ENCODE measurements at regions not wholly inside any gene's neighbourhood (a gene's known extent, or its start where the extent isn't known, plus 50 kb on each side); places are given as distances from the start of the nearest gene placed in this dataset.
"Not testable (repeated sequence)": the region's sequence is repeated elsewhere in the genome, so short reads cannot be mapped to it uniquely, and the experiment has no call there.

GRCh38 chr12:46659824-46660223 is 166.0 kb downstream of the SLC38A4 start:
- Histone ChIP-seq H3K4me1 (ENCODE audit: control insufficient read depth in 2 of 2, insufficient read depth in 2 of 2, low read length in 2 of 2) (no peaks in the 10 kb centered on the region), H3K27me3 (ENCODE audit: control insufficient read depth in 2 of 2, insufficient read depth in 2 of 2, low read length in 2 of 2) (no peaks in the 10 kb centered on the region), H3K36me3 (ENCODE audit: control insufficient read depth in 2 of 2, insufficient read depth in 2 of 2, low read length in 2 of 2) (no peaks in the 10 kb centered on the region), H3K4me3 (ENCODE audit: low read length in 2 of 2) (no peak overlapping the region), H3K9me3 (ENCODE audit: control insufficient read depth in 2 of 2, low read length in 2 of 2) (no peaks in the 10 kb centered on the region), H3K9ac (ENCODE audit: low read depth in 1 of 2, low read length in 2 of 2) (no peak overlapping the region), H3K27ac (ENCODE audit: low read depth in 2 of 2, low read length in 2 of 2) (no peak overlapping the region)

GRCh38 chr12:46659032-46659650 is 166.7 kb downstream of the SLC38A4 start:
- Histone ChIP-seq H3K36me3 (ENCODE audit: control insufficient read depth in 2 of 2, insufficient read depth in 2 of 2, low read length in 2 of 2) (no peaks in the 10 kb centered on the region), H3K27ac (ENCODE audit: low read depth in 2 of 2, low read length in 2 of 2) (no peak overlapping the region), H3K9ac (ENCODE audit: low read depth in 1 of 2, low read length in 2 of 2) (no peak overlapping the region), H3K4me3 (ENCODE audit: low read length in 2 of 2) (no peak overlapping the region), H3K4me1 (ENCODE audit: control insufficient read depth in 2 of 2, insufficient read depth in 2 of 2, low read length in 2 of 2) (no peaks in the 10 kb centered on the region), H3K27me3 (ENCODE audit: control insufficient read depth in 2 of 2, insufficient read depth in 2 of 2, low read length in 2 of 2) (no peaks in the 10 kb centered on the region), H3K9me3 (ENCODE audit: control insufficient read depth in 2 of 2, low read length in 2 of 2) (no peaks in the 10 kb centered on the region)

GRCh38 chr12:46657453-46658411 is 168.1 kb downstream of the SLC38A4 start:
- Histone ChIP-seq H3K9me3 (ENCODE audit: control insufficient read depth in 2 of 2, low read length in 2 of 2) (no peaks in the 10 kb centered on the region), H3K27ac (ENCODE audit: low read depth in 2 of 2, low read length in 2 of 2) (no peak overlapping the region), H3K36me3 (ENCODE audit: control insufficient read depth in 2 of 2, insufficient read depth in 2 of 2, low read length in 2 of 2) (no peaks in the 10 kb centered on the region), H3K4me3 (ENCODE audit: low read length in 2 of 2) (no peak overlapping the region), H3K9ac (ENCODE audit: low read depth in 1 of 2, low read length in 2 of 2) (no peak overlapping the region), H3K27me3 (ENCODE audit: control insufficient read depth in 2 of 2, insufficient read depth in 2 of 2, low read length in 2 of 2) (no peaks in the 10 kb centered on the region), H3K4me1 (ENCODE audit: control insufficient read depth in 2 of 2, insufficient read depth in 2 of 2, low read length in 2 of 2) (no peaks in the 10 kb centered on the region)

- not testable (repeated sequence) for H3K27me3 ChIP-seq (ENCODE audit: control insufficient read depth in 2 of 2, insufficient read depth in 2 of 2, low read length in 2 of 2); H3K4me1 ChIP-seq (ENCODE audit: control insufficient read depth in 2 of 2, insufficient read depth in 2 of 2, low read length in 2 of 2); H3K36me3 ChIP-seq (ENCODE audit: control insufficient read depth in 2 of 2, insufficient read depth in 2 of 2, low read length in 2 of 2); H3K4me3 ChIP-seq (ENCODE audit: low read length in 2 of 2); H3K27ac ChIP-seq (ENCODE audit: low read depth in 2 of 2, low read length in 2 of 2); H3K9me3 ChIP-seq (ENCODE audit: control insufficient read depth in 2 of 2, low read length in 2 of 2); H3K9ac ChIP-seq (ENCODE audit: low read depth in 1 of 2, low read length in 2 of 2)
These were observed 169.8 kb downstream of the SLC38A4 start for GRCh38 chr12:46655984-46656383.

GRCh38 chr12:46653311-46653710 is 172.5 kb downstream of the SLC38A4 start:
- H3K4me3 ChIP-seq (ENCODE audit: low read length in 2 of 2), result no peak overlapping the region
- no peak overlapping the region for H3K9ac ChIP-seq (ENCODE audit: low read depth in 1 of 2, low read length in 2 of 2)
- H3K36me3 ChIP-seq (ENCODE audit: control insufficient read depth in 2 of 2, insufficient read depth in 2 of 2, low read length in 2 of 2), result no peaks in the 10 kb centered on the region
- H3K27ac ChIP-seq (ENCODE audit: low read depth in 2 of 2, low read length in 2 of 2), result no peak overlapping the region
- H3K4me1 ChIP-seq (ENCODE audit: control insufficient read depth in 2 of 2, insufficient read depth in 2 of 2, low read length in 2 of 2), result no peaks in the 10 kb centered on the region
- no peaks in the 10 kb centered on the region for H3K9me3 ChIP-seq (ENCODE audit: control insufficient read depth in 2 of 2, low read length in 2 of 2)
- H3K27me3 ChIP-seq (ENCODE audit: control insufficient read depth in 2 of 2, insufficient read depth in 2 of 2, low read length in 2 of 2), result no peaks in the 10 kb centered on the region

- Histone ChIP-seq H3K9me3 (ENCODE audit: control insufficient read depth in 2 of 2, low read length in 2 of 2) (no peaks in the 10 kb centered on the region), H3K9ac (ENCODE audit: low read depth in 1 of 2, low read length in 2 of 2) (no peak overlapping the region), H3K27me3 (ENCODE audit: control insufficient read depth in 2 of 2, insufficient read depth in 2 of 2, low read length in 2 of 2) (no peaks in the 10 kb centered on the region), H3K4me1 (ENCODE audit: control insufficient read depth in 2 of 2, insufficient read depth in 2 of 2, low read length in 2 of 2) (no peaks in the 10 kb centered on the region), H3K27ac (ENCODE audit: low read depth in 2 of 2, low read length in 2 of 2) (no peak overlapping the region), H3K4me3 (ENCODE audit: low read length in 2 of 2) (no peak overlapping the region), H3K36me3 (ENCODE audit: control insufficient read depth in 2 of 2, insufficient read depth in 2 of 2, low read length in 2 of 2) (no peaks in the 10 kb centered on the region)
These were observed 173.1 kb downstream of the SLC38A4 start for GRCh38 chr12:46652692-46653091.

- Histone ChIP-seq H3K4me3 (ENCODE audit: low read length in 2 of 2) (no peak overlapping the region), H3K9ac (ENCODE audit: low read depth in 1 of 2, low read length in 2 of 2) (no peak overlapping the region)
These were observed 175.1 kb downstream of the SLC38A4 start for GRCh38 chr12:46650688-46651087.

GRCh38 chr12:46649433-46649832 is 176.4 kb downstream of the SLC38A4 start:
- Histone ChIP-seq H3K36me3 (ENCODE audit: control insufficient read depth in 2 of 2, insufficient read depth in 2 of 2, low read length in 2 of 2) (no peaks in the 10 kb centered on the region), H3K4me1 (ENCODE audit: control insufficient read depth in 2 of 2, insufficient read depth in 2 of 2, low read length in 2 of 2) (no peaks in the 10 kb centered on the region), H3K27me3 (ENCODE audit: control insufficient read depth in 2 of 2, insufficient read depth in 2 of 2, low read length in 2 of 2) (no peaks in the 10 kb centered on the region), H3K9ac (ENCODE audit: low read depth in 1 of 2, low read length in 2 of 2) (no peak overlapping the region), H3K4me3 (ENCODE audit: low read length in 2 of 2) (no peak overlapping the region), H3K9me3 (ENCODE audit: control insufficient read depth in 2 of 2, low read length in 2 of 2) (no peaks in the 10 kb centered on the region), H3K27ac (ENCODE audit: low read depth in 2 of 2, low read length in 2 of 2) (no peak overlapping the region)

More at GRCh38 chr12:46650688-46651087, 175.1 kb downstream of the SLC38A4 start:
- H3K27ac ChIP-seq (ENCODE audit: low read depth in 2 of 2, low read length in 2 of 2), result no peak overlapping the region
- no peaks in the 10 kb centered on the region for H3K4me1 ChIP-seq (ENCODE audit: control insufficient read depth in 2 of 2, insufficient read depth in 2 of 2, low read length in 2 of 2)
- H3K9me3 ChIP-seq (ENCODE audit: control insufficient read depth in 2 of 2, low read length in 2 of 2), result no peaks in the 10 kb centered on the region
- no peaks in the 10 kb centered on the region for H3K27me3 ChIP-seq (ENCODE audit: control insufficient read depth in 2 of 2, insufficient read depth in 2 of 2, low read length in 2 of 2)
- H3K36me3 ChIP-seq (ENCODE audit: control insufficient read depth in 2 of 2, insufficient read depth in 2 of 2, low read length in 2 of 2), result no peaks in the 10 kb centered on the region

- Histone ChIP-seq H3K4me1 (ENCODE audit: control insufficient read depth in 2 of 2, insufficient read depth in 2 of 2, low read length in 2 of 2) (no peaks in the 10 kb centered on the region), H3K9me3 (ENCODE audit: control insufficient read depth in 2 of 2, low read length in 2 of 2) (no peaks in the 10 kb centered on the region), H3K36me3 (ENCODE audit: control insufficient read depth in 2 of 2, insufficient read depth in 2 of 2, low read length in 2 of 2) (no peaks in the 10 kb centered on the region), H3K27ac (ENCODE audit: low read depth in 2 of 2, low read length in 2 of 2) (no peak overlapping the region), H3K4me3 (ENCODE audit: low read length in 2 of 2) (no peak overlapping the region), H3K27me3 (ENCODE audit: control insufficient read depth in 2 of 2, insufficient read depth in 2 of 2, low read length in 2 of 2) (no peaks in the 10 kb centered on the region), H3K9ac (ENCODE audit: low read depth in 1 of 2, low read length in 2 of 2) (no peak overlapping the region)
These were observed 178.8 kb downstream of the SLC38A4 start for GRCh38 chr12:46647034-46647433.

GRCh38 chr12:46641649-46642048 is 184.1 kb downstream of the SLC38A4 start:
- H3K27ac ChIP-seq (ENCODE audit: low read depth in 2 of 2, low read length in 2 of 2); H3K9ac ChIP-seq (ENCODE audit: low read depth in 1 of 2, low read length in 2 of 2); H3K4me3 ChIP-seq (ENCODE audit: low read length in 2 of 2); H3K4me1 ChIP-seq (ENCODE audit: control insufficient read depth in 2 of 2, insufficient read depth in 2 of 2, low read length in 2 of 2); H3K9me3 ChIP-seq (ENCODE audit: control insufficient read depth in 2 of 2, low read length in 2 of 2); H3K36me3 ChIP-seq (ENCODE audit: control insufficient read depth in 2 of 2, insufficient read depth in 2 of 2, low read length in 2 of 2); H3K27me3 ChIP-seq (ENCODE audit: control insufficient read depth in 2 of 2, insufficient read depth in 2 of 2, low read length in 2 of 2): not testable (repeated sequence)

Measured in mucosa of rectum (tissue), 2 donors.